ENCODE measurements at regions not wholly inside any gene's neighbourhood (a gene's known extent, or its start where the extent isn't known, plus 50 kb on each side); places are given as distances from the start of the nearest gene placed in this dataset.

- TF ChIP-seq POLR2AphosphoS5 (IDR thresholded peaks at IDR 0.05; ENCODE audit: insufficient read depth in 1 of 2, low read depth in 1 of 2): no peak
- no peak for TF ChIP-seq CTCF (IDR thresholded peaks at IDR 0.05)
Measured at GRCh38 chr2:220916931-220917330, 655.2 kb downstream of the EPHA4 start.
